ENCODE measurements at regions not wholly inside any gene's neighbourhood (a gene's known extent, or its start where the extent isn't known, plus 50 kb on each side); places are given as distances from the start of the nearest gene placed in this dataset.

DNA sequence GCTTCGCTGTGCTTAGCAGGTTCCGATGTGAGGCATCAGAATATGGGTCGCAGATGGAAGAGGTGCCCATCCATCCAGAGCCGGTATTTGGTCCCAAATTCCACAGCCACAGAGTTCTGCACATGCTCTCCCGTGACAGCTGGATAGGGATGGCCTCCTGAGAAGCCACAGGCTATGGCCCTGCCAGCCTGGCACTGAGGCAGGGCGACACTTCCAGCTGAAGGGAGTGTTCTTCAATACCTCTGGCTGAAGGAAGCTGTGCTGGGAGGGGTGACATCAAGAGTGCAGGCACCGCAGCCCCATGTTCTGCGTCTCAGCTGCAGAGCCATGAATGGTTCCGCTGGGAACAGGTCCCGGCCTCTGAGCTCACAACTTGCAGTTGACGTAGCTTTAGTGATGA is 83.4 kb upstream of the SIMC1 start:
- intact Hi-C loops (cut with micrococcal nuclease; ENCODE audit: unreplicated experiment) (no loop called here), in situ Hi-C loops (cut with HindIII; ENCODE audit: extremely low pct_ligation_motif_present, low pct_unique_long_range_greater_than_20kb) (no loop called here)
- Histone ChIP-seq H3K27ac (ENCODE audit: extremely low read length, insufficient read depth, low read length) (no peak overlapping the region), H3K27me3 (ENCODE audit: control insufficient read depth in 1 of 2, insufficient read depth in 2 of 2, low read length in 2 of 2) (peaks cover 0 to 18% of the 10 kb centered on the region in 2 experiments; a peak in 3 of 5 replicates), H4K20me1 (ENCODE audit: insufficient read depth, low read length) (no peaks in the 10 kb centered on the region), H3K9ac (ENCODE audit: insufficient read depth, low read depth, low read length) (no peak overlapping the region), H3K79me2 (ENCODE audit: insufficient read depth, low read length) (no peaks in the 10 kb centered on the region), H3K4me1 (ENCODE audit: insufficient read depth, low read length) (no peaks in the 10 kb centered on the region), H2AFZ (ENCODE audit: low read length) (no peak overlapping the region), H3K4me2 (ENCODE audit: low read depth, low read length) (no peak overlapping the region), H3K4me3 (replicated peaks in 1 of 3; ENCODE audit: insufficient read depth in 1 of 3, low read depth in 2 of 3, low read length in 3 of 3) (no peak overlapping the region), H3K36me3 (replicated peaks in 1 of 2; ENCODE audit: control insufficient read depth in 1 of 2, insufficient read depth in 2 of 2, low read length in 2 of 2) (no peaks in the 10 kb centered on the region), H3K9me3 (ENCODE audit: low read length) (no peaks in the 10 kb centered on the region)
- no peak for FAIRE-seq
- DNase-seq (ENCODE audit: low spot score), result no peak
- ChIA-PET CTCF (ENCODE audit: low intra/inter-chr PET ratio, low total read pairs) (no interaction called here), POLR2A (no interaction called here)
- WGBS (ENCODE audit: low lambda C conversion rate), result 51% methylated on average over 5 of the region's 11 CpGs
- no peak for ATAC-seq
- no peak for TF ChIP-seq PHF8 (CRISPR knock-in tag; IDR thresholded peaks at IDR 0.05)
- no peak for TF ChIP-seq ZNF616 (CRISPR knock-in tag; IDR thresholded peaks at IDR 0.05; ENCODE audit: low read depth)
- TF ChIP-seq, protein P1, sequence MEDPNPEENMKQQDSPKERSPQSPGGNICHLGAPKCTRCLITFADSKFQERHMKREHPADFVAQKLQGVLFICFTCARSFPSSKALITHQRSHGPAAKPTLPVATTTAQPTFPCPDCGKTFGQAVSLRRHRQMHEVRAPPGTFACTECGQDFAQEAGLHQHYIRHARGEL (CRISPR knock-in tag; IDR thresholded peaks at IDR 0.05), result no peak
- TF ChIP-seq ZNF761 (CRISPR knock-in tag; conservative IDR thresholded peaks at IDR 0.05), result no peak
- TF ChIP-seq ZNF788 (CRISPR knock-in tag; IDR thresholded peaks at IDR 0.05; ENCODE audit: borderline replicate concordance), result no peak
- no peak for TF ChIP-seq ZBTB3 (CRISPR knock-in tag; IDR thresholded peaks at IDR 0.05; ENCODE audit: borderline replicate concordance, low read depth)
- TF ChIP-seq, protein P2, sequence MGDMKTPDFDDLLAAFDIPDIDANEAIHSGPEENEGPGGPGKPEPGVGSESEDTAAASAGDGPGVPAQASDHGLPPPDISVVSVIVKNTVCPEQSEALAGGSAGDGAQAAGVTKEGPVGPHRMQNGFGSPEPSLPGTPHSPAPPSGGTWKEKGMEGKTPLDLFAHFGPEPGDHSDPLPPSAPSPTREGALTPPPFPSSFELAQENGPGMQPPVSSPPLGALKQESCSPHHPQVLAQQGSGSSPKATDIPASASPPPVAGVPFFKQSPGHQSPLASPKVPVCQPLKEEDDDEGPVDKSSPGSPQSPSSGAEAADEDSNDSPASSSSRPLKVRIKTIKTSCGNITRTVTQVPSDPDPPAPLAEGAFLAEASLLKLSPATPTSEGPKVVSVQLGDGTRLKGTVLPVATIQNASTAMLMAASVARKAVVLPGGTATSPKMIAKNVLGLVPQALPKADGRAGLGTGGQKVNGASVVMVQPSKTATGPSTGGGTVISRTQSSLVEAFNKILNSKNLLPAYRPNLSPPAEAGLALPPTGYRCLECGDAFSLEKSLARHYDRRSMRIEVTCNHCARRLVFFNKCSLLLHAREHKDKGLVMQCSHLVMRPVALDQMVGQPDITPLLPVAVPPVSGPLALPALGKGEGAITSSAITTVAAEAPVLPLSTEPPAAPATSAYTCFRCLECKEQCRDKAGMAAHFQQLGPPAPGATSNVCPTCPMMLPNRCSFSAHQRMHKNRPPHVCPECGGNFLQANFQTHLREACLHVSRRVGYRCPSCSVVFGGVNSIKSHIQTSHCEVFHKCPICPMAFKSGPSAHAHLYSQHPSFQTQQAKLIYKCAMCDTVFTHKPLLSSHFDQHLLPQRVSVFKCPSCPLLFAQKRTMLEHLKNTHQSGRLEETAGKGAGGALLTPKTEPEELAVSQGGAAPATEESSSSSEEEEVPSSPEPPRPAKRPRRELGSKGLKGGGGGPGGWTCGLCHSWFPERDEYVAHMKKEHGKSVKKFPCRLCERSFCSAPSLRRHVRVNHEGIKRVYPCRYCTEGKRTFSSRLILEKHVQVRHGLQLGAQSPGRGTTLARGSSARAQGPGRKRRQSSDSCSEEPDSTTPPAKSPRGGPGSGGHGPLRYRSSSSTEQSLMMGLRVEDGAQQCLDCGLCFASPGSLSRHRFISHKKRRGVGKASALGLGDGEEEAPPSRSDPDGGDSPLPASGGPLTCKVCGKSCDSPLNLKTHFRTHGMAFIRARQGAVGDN (CRISPR knock-in tag; IDR thresholded peaks at IDR 0.05), result no peak
- TF ChIP-seq, protein P3, sequence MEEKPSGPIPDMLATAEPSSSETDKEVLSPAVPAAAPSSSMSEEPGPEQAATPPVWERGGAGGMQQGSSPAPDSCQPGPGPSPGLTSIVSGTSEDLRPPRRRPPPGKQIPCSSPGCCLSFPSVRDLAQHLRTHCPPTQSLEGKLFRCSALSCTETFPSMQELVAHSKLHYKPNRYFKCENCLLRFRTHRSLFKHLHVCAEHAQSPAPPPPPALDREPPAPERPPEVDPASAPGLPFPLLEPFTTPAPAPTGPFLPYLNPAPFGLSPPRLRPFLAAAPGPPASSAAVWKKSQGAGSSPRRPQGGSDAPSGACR (CRISPR knock-in tag; IDR thresholded peaks at IDR 0.05), result no peak
- TF ChIP-seq RFXANK (CRISPR knock-in tag; IDR thresholded peaks at IDR 0.05), result no peak
- no peak for TF ChIP-seq ZMYM4 (CRISPR knock-in tag; IDR thresholded peaks at IDR 0.05)
- no peak for TF ChIP-seq ZNF556 (CRISPR knock-in tag; IDR thresholded peaks at IDR 0.05; ENCODE audit: borderline replicate concordance)
- TF ChIP-seq ZNF441 (CRISPR knock-in tag; IDR thresholded peaks at IDR 0.05; ENCODE audit: borderline replicate concordance), result no peak
- no TSS peak for BruUV-seq (replicated peaks)

Measured in HepG2 (cell line).